ENCODE measurements at regions not wholly inside any gene's neighbourhood (a gene's known extent, or its start where the extent isn't known, plus 50 kb on each side); places are given as distances from the start of the nearest gene placed in this dataset.
"Not testable (repeated sequence)": the region's sequence is repeated elsewhere in the genome, so short reads cannot be mapped to it uniquely, and the experiment has no call there.

DNA sequence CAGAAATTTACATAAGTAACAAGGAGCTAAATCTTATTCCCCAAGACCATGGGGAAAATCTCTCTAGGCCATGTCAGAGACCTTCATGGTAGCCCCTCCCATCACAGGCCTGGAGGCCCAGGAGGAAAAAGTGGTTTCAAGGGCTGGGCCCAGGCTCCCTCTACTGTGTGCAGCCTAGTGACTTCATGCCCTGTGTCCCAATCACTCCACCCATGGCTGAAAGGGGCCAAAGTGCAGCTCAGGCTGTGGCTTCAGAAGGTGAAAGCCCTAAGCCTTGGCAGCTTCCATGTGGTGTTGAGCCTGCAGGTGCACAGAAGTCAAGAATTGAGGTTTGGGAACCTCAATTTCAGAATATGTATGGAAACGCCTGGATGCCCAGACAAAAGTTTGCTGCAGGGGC, 1612.7 kb upstream of the SLC39A10 start:
- no peak overlapping the region for H3K27ac Mint-ChIP-seq
- no peak overlapping the region for H3K4me3 Mint-ChIP-seq
- Histone ChIP-seq H3K27ac (ENCODE audit: low read length) (no peak overlapping the region), H3K4me3 (ENCODE audit: control insufficient read depth in 1 of 2, extremely low read depth in 1 of 2, low read length in 1 of 2) (no peak overlapping the region), H3K27me3 (replicated peaks in 1 of 2; ENCODE audit: control insufficient read depth in 2 of 2, extremely low read depth in 1 of 2, insufficient read depth in 2 of 2, low read length in 1 of 2) (no peaks in the 10 kb centered on the region), H3K36me3 (ENCODE audit: control insufficient read depth in 2 of 2, extremely low read depth in 1 of 2, insufficient read depth in 1 of 2, low read length in 1 of 2) (no peaks in the 10 kb centered on the region), H3K4me1 (ENCODE audit: control insufficient read depth in 1 of 2, extremely low read depth in 1 of 2, insufficient read depth in 2 of 2, low read length in 2 of 2) (no peaks in the 10 kb centered on the region), H3K9me3 (no peaks in the 10 kb centered on the region)
- no peaks in the 10 kb centered on the region for H3K4me1 Mint-ChIP-seq
- WGBS (ENCODE audit: insufficient coverage) = no CpG with 5 or more reads among the region's 1 CpG
- no peaks in the 10 kb centered on the region for H3K36me3 Mint-ChIP-seq
- peaks cover 2 to 6% (median 4%) of the 10 kb centered on the region in 3 donors for H3K9me3 Mint-ChIP-seq
- ATAC-seq (replicated peaks in 1 of 4) = no peak
- H3K27me3 Mint-ChIP-seq = no peaks in the 10 kb centered on the region
- ChIA-PET POLR2A (no interaction called here), CTCF (interaction anchor here (0.6 to 0.9 kb wide), 2 partner anchors 13 to 70 kb away, joined by 3 to 4 read pairs; no protein-coding TSS in a partner anchor)
- DNase-seq = no peak

GRCh38 chr2:194021130-194021529, 1635.9 kb upstream of the SLC39A10 start:
- H3K4me1 Mint-ChIP-seq; H3K27me3 Mint-ChIP-seq; H3K36me3 ChIP-seq (ENCODE audit: control insufficient read depth in 2 of 2, extremely low read depth in 1 of 2, insufficient read depth in 1 of 2, low read length in 1 of 2); H3K4me3 ChIP-seq (ENCODE audit: control insufficient read depth in 1 of 2, extremely low read depth in 1 of 2, low read length in 1 of 2); CTCF ChIA-PET; H3K27ac Mint-ChIP-seq; DNase-seq; H3K9me3 ChIP-seq; H3K27me3 ChIP-seq (replicated peaks in 1 of 2; ENCODE audit: control insufficient read depth in 2 of 2, extremely low read depth in 1 of 2, insufficient read depth in 2 of 2, low read length in 1 of 2); ATAC-seq (replicated peaks in 1 of 4); H3K4me1 ChIP-seq (ENCODE audit: control insufficient read depth in 1 of 2, extremely low read depth in 1 of 2, insufficient read depth in 2 of 2, low read length in 2 of 2); POLR2A ChIA-PET; H3K36me3 Mint-ChIP-seq; H3K4me3 Mint-ChIP-seq; H3K9me3 Mint-ChIP-seq; H3K27ac ChIP-seq (ENCODE audit: low read length): not testable (repeated sequence)
- 84% methylated on average over 3 of the region's 5 CpGs for WGBS (ENCODE audit: insufficient coverage)

DNA sequence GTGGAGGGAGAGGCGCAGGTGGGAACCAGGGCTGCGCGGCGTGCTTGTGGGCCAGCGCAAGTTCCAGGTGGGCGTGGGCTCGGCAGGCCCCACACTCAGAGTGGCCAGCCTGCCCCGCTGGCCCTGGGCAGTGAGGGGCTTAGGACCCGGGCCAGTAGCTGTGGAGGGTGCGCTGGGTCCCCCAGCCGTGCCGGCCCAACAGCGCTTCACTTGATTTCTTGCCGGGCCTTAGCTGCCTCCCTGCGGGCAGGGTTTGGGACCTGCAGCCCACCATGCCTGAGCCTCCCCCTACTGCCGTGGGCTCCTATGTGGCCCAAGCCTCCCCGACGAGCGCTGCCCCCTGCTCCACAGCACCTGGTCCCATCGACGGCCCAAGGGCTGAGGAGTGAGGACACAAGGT, 1636.9 kb upstream of the SLC39A10 start:
- H3K27ac Mint-ChIP-seq = no peak overlapping the region
- Histone ChIP-seq H3K4me3 (ENCODE audit: control insufficient read depth in 1 of 2, extremely low read depth in 1 of 2, low read length in 1 of 2) (no peak overlapping the region), H3K27me3 (replicated peaks in 1 of 2; ENCODE audit: control insufficient read depth in 2 of 2, extremely low read depth in 1 of 2, insufficient read depth in 2 of 2, low read length in 1 of 2) (no peaks in the 10 kb centered on the region), H3K36me3 (ENCODE audit: control insufficient read depth in 2 of 2, extremely low read depth in 1 of 2, insufficient read depth in 1 of 2, low read length in 1 of 2) (no peaks in the 10 kb centered on the region), H3K4me1 (ENCODE audit: control insufficient read depth in 1 of 2, extremely low read depth in 1 of 2, insufficient read depth in 2 of 2, low read length in 2 of 2) (no peaks in the 10 kb centered on the region), H3K9me3 (no peaks in the 10 kb centered on the region), H3K27ac (ENCODE audit: low read length) (no peak overlapping the region)
- WGBS (ENCODE audit: insufficient coverage) = 93% methylated on average over 21 of the region's 21 CpGs
- no peaks in the 10 kb centered on the region for H3K27me3 Mint-ChIP-seq
- no peaks in the 10 kb centered on the region for H3K4me1 Mint-ChIP-seq
- DNase-seq (no peak), ATAC-seq (replicated peaks in 1 of 4) (no peak)
- no peak overlapping the region for H3K4me3 Mint-ChIP-seq
- CTCF ChIA-PET = no interaction called here
- H3K9me3 Mint-ChIP-seq = peaks cover 0 to 5% (median 4%) of the 10 kb centered on the region in 3 donors
- POLR2A ChIA-PET = no interaction called here
- H3K36me3 Mint-ChIP-seq = no peaks in the 10 kb centered on the region

DNA sequence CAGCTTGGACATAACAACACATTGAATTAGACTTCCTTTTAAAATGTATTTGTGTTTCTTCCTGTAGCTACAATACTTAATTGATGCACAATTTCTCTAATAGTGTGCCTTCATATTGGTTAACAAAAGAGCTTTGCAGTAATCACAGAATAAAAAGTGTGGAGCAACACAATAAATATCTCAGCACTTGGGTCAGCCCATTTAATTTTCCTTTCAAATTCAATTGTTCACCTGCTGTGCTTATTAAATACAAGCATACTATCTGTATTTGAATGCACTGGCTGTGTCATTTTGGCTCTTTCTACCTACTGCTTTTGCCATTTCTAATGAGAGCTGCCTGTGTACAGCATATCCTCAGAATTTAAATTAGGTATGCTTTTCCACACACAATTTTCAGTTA, 1641.3 kb upstream of the SLC39A10 start:
- no peaks in the 10 kb centered on the region for H3K27me3 Mint-ChIP-seq

GRCh38 chr2:194014639-194015038, 1642.4 kb upstream of the SLC39A10 start:
- Mint-ChIP-seq H3K4me1 (no peaks in the 10 kb centered on the region), H3K27me3 (no peaks in the 10 kb centered on the region)

More for the DNA sequence above, 1641.3 kb upstream of the SLC39A10 start:
- Histone ChIP-seq H3K36me3 (ENCODE audit: control insufficient read depth in 2 of 2, extremely low read depth in 1 of 2, insufficient read depth in 1 of 2, low read length in 1 of 2) (no peaks in the 10 kb centered on the region), H3K27me3 (replicated peaks in 1 of 2; ENCODE audit: control insufficient read depth in 2 of 2, extremely low read depth in 1 of 2, insufficient read depth in 2 of 2, low read length in 1 of 2) (no peaks in the 10 kb centered on the region), H3K4me1 (ENCODE audit: control insufficient read depth in 1 of 2, extremely low read depth in 1 of 2, insufficient read depth in 2 of 2, low read length in 2 of 2) (no peaks in the 10 kb centered on the region), H3K9me3 (no peaks in the 10 kb centered on the region), H3K27ac (ENCODE audit: low read length) (no peak overlapping the region), H3K4me3 (ENCODE audit: control insufficient read depth in 1 of 2, extremely low read depth in 1 of 2, low read length in 1 of 2) (no peak overlapping the region)
- Mint-ChIP-seq H3K9me3 (no peaks in the 10 kb centered on the region), H3K36me3 (no peaks in the 10 kb centered on the region), H3K4me3 (no peak overlapping the region), H3K4me1 (no peaks in the 10 kb centered on the region), H3K27ac (no peak overlapping the region)
- no peak for ATAC-seq (replicated peaks in 1 of 4)
- POLR2A ChIA-PET = no interaction called here
- no peak for DNase-seq
- CTCF ChIA-PET = no interaction called here

DNA sequence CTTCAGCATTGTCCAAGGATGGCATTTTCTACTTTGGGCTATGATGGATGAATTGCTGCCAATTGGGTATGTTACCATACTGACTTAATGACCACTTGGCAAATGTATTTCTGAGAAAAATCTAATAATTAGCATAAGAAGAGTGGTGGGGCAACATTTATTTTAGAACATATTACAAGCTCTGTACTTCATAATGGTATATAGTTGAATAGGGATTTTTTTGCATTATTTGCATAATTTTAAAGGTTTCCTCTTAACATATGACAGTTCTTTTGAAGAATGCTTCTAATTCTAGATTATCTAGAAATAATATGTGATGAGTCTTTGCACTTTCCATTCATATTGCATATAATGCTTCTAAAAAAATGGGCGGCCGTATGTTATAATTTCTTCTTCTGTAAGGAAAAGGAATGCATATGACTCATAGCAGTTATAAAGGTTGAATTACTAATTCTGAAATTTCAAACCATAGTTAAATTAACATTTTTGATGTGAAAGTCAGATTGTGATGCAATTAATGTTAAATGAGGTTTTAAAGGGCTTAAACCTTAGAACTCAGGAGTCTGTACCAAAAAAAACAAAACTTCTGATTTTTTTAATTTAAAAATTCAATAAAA, 1652.3 kb upstream of the SLC39A10 start:
- ChIA-PET CTCF (no interaction called here), POLR2A (no interaction called here)
- Histone ChIP-seq H3K27me3 (replicated peaks in 1 of 2; ENCODE audit: control insufficient read depth in 2 of 2, extremely low read depth in 1 of 2, insufficient read depth in 2 of 2, low read length in 1 of 2) (no peaks in the 10 kb centered on the region), H3K9me3 (no peaks in the 10 kb centered on the region), H3K36me3 (ENCODE audit: control insufficient read depth in 2 of 2, extremely low read depth in 1 of 2, insufficient read depth in 1 of 2, low read length in 1 of 2) (no peaks in the 10 kb centered on the region), H3K27ac (ENCODE audit: low read length) (no peak overlapping the region), H3K4me1 (ENCODE audit: control insufficient read depth in 1 of 2, extremely low read depth in 1 of 2, insufficient read depth in 2 of 2, low read length in 2 of 2) (no peaks in the 10 kb centered on the region), H3K4me3 (ENCODE audit: control insufficient read depth in 1 of 2, extremely low read depth in 1 of 2, low read length in 1 of 2) (no peak overlapping the region)
- no peaks in the 10 kb centered on the region for H3K36me3 Mint-ChIP-seq
- WGBS (ENCODE audit: insufficient coverage) = no CpG with 5 or more reads among the region's 2 CpGs
- peaks cover 2 to 17% (median 16%) of the 10 kb centered on the region in 3 donors for H3K9me3 Mint-ChIP-seq
- DNase-seq (no peak), ATAC-seq (replicated peaks in 1 of 4) (no peak)
- H3K27me3 Mint-ChIP-seq = no peaks in the 10 kb centered on the region
- no peaks in the 10 kb centered on the region for H3K4me1 Mint-ChIP-seq
- no peak overlapping the region for H3K27ac Mint-ChIP-seq
- no peak overlapping the region for H3K4me3 Mint-ChIP-seq

More at GRCh38 chr2:194014639-194015038, 1642.4 kb upstream of the SLC39A10 start:
- ATAC-seq (replicated peaks in 1 of 4) (no peak), DNase-seq (no peak)
- Histone ChIP-seq H3K36me3 (ENCODE audit: control insufficient read depth in 2 of 2, extremely low read depth in 1 of 2, insufficient read depth in 1 of 2, low read length in 1 of 2) (no peaks in the 10 kb centered on the region), H3K27me3 (replicated peaks in 1 of 2; ENCODE audit: control insufficient read depth in 2 of 2, extremely low read depth in 1 of 2, insufficient read depth in 2 of 2, low read length in 1 of 2) (no peaks in the 10 kb centered on the region), H3K4me1 (ENCODE audit: control insufficient read depth in 1 of 2, extremely low read depth in 1 of 2, insufficient read depth in 2 of 2, low read length in 2 of 2) (no peaks in the 10 kb centered on the region), H3K4me3 (ENCODE audit: control insufficient read depth in 1 of 2, extremely low read depth in 1 of 2, low read length in 1 of 2) (no peak overlapping the region), H3K9me3 (no peaks in the 10 kb centered on the region), H3K27ac (ENCODE audit: low read length) (no peak overlapping the region)
- CTCF ChIA-PET = interaction anchor here in 1 of 2 donors (0.7 kb wide), 1 partner anchor 20 kb away, joined by 3 read pairs; no protein-coding TSS in a partner anchor
- Mint-ChIP-seq H3K27ac (no peak overlapping the region), H3K4me3 (no peak overlapping the region), H3K9me3 (peaks cover 0 to 2% (median 1%) of the 10 kb centered on the region in 3 donors), H3K36me3 (no peaks in the 10 kb centered on the region)
- POLR2A ChIA-PET = no interaction called here
- WGBS (ENCODE audit: insufficient coverage) = no CpG with 5 or more reads among the region's 2 CpGs

- no peaks in the 10 kb centered on the region for H3K4me1 Mint-ChIP-seq
- no peaks in the 10 kb centered on the region for H3K36me3 ChIP-seq (ENCODE audit: control insufficient read depth in 2 of 2, extremely low read depth in 1 of 2, insufficient read depth in 1 of 2, low read length in 1 of 2)
- H3K9me3 Mint-ChIP-seq = peaks cover 0 to 11% (median 9%) of the 10 kb centered on the region in 3 donors
- ATAC-seq (replicated peaks in 1 of 4) (no peak), DNase-seq (no peak)
- no peaks in the 10 kb centered on the region for H3K4me1 ChIP-seq (ENCODE audit: control insufficient read depth in 1 of 2, extremely low read depth in 1 of 2, insufficient read depth in 2 of 2, low read length in 2 of 2)
- no peak overlapping the region for H3K27ac ChIP-seq (ENCODE audit: low read length)
- H3K27me3 Mint-ChIP-seq = no peaks in the 10 kb centered on the region
- H3K9me3 ChIP-seq = no peaks in the 10 kb centered on the region
- no peak overlapping the region for H3K27ac Mint-ChIP-seq
- H3K4me3 ChIP-seq (ENCODE audit: control insufficient read depth in 1 of 2, extremely low read depth in 1 of 2, low read length in 1 of 2) = no peak overlapping the region
- POLR2A ChIA-PET = no interaction called here
- CTCF ChIA-PET = no interaction called here
- no peak overlapping the region for H3K4me3 Mint-ChIP-seq
- no peaks in the 10 kb centered on the region for H3K36me3 Mint-ChIP-seq
- no peaks in the 10 kb centered on the region for H3K27me3 ChIP-seq (replicated peaks in 1 of 2; ENCODE audit: control insufficient read depth in 2 of 2, extremely low read depth in 1 of 2, insufficient read depth in 2 of 2, low read length in 1 of 2)
- WGBS (ENCODE audit: insufficient coverage) = no CpG with 5 or more reads among the region's 2 CpGs
Observed at GRCh38 chr2:194003911-194004310, 1653.1 kb upstream of the SLC39A10 start.

All from T-cell (primary cell).